H54 (cell line): ENCODE measurements at regions not wholly inside any gene's neighbourhood (a gene's known extent, or its start where the extent isn't known, plus 50 kb on each side); places are given as distances from the start of the nearest gene placed in this dataset.

Experiments used
- DNase-seq: peaks from one replicate; pipeline ENCODE4 v3.0.0; 2011; ENCODE audit warnings: low spot score, mixed read lengths; ENCODE audit not compliant: insufficient read length
- FAIRE-seq: peaks from 3 replicates; lab custom pipeline; 2011; peaks lifted over from hg19 to GRCh38; lab: Jason Lieb, UNC
- POLR2A ChIP-seq: IDR thresholded peaks from 2 replicates; pipeline ENCODE4 v1.6.1; 2011; ENCODE audit warnings: low read depth, mild to moderate bottlenecking, low read length

GRCh38 chr16:79482011-79482410 lies 118.5 kb downstream of the MAF start:
- FAIRE-seq = no peak
- DNase-seq = no peak
- no peak for TF ChIP-seq POLR2A

- FAIRE-seq = no peak
- TF ChIP-seq POLR2A = no peak
- DNase-seq = no peak
These were observed 119.6 kb downstream of the MAF start for GRCh38 chr16:79480929-79481328.

GRCh38 chr16:79480056-79480455 lies 120.5 kb downstream of the MAF start:
- no peak for TF ChIP-seq POLR2A
- no peak for FAIRE-seq
- DNase-seq = no peak

GRCh38 chr16:79476580-79476979 lies 124.0 kb downstream of the MAF start:
- no peak for FAIRE-seq
- DNase-seq = no peak
- TF ChIP-seq POLR2A = no peak

- no peak for FAIRE-seq
- TF ChIP-seq POLR2A = no peak
These were observed 124.7 kb downstream of the MAF start for GRCh38 chr16:79475841-79476240.

GRCh38 chr16:79473456-79473855 lies 127.1 kb downstream of the MAF start:
- FAIRE-seq (no peak), DNase-seq (no peak)
- no peak for TF ChIP-seq POLR2A

More at GRCh38 chr16:79475841-79476240, 124.7 kb downstream of the MAF start:
- DNase-seq = no peak

- FAIRE-seq = no peak
- no peak for DNase-seq
- TF ChIP-seq POLR2A = no peak
These were observed 128.1 kb downstream of the MAF start for GRCh38 chr16:79472426-79472825.

GRCh38 chr16:79469999-79470398 lies 130.5 kb downstream of the MAF start:
- no peak for DNase-seq
- TF ChIP-seq POLR2A = no peak
- FAIRE-seq = no peak

- DNase-seq (no peak), FAIRE-seq (no peak)
- TF ChIP-seq POLR2A = no peak
These were observed 131.9 kb downstream of the MAF start for GRCh38 chr16:79468631-79469030.

GRCh38 chr16:79468121-79468552 lies 132.4 kb downstream of the MAF start:
- no peak for TF ChIP-seq POLR2A
- no peak for DNase-seq

GRCh38 chr16:79466111-79466510 lies 134.4 kb downstream of the MAF start:
- TF ChIP-seq POLR2A = no peak
- DNase-seq = no peak

More at GRCh38 chr16:79468121-79468552, 132.4 kb downstream of the MAF start:
- FAIRE-seq = no peak

GRCh38 chr16:79463841-79464240 lies 136.7 kb downstream of the MAF start:
- FAIRE-seq = no peak
- no peak for TF ChIP-seq POLR2A

More at GRCh38 chr16:79466111-79466510, 134.4 kb downstream of the MAF start:
- FAIRE-seq = no peak

GRCh38 chr16:79456036-79456435 lies 144.5 kb downstream of the MAF start:
- DNase-seq = no peak
- FAIRE-seq = no peak
- no peak for TF ChIP-seq POLR2A

More at GRCh38 chr16:79463841-79464240, 136.7 kb downstream of the MAF start:
- DNase-seq = no peak

GRCh38 chr16:79452671-79453070 lies 147.9 kb downstream of the MAF start:
- DNase-seq (no peak), FAIRE-seq (no peak)
- no peak for TF ChIP-seq POLR2A

GRCh38 chr16:79451196-79451816 lies 149.2 kb downstream of the MAF start:
- no peak for FAIRE-seq
- no peak for TF ChIP-seq POLR2A
- DNase-seq = no peak
